Thyroid gland (tissue), 4 donors: ENCODE measurements at regions not wholly inside any gene's neighbourhood (a gene's known extent, or its start where the extent isn't known, plus 50 kb on each side); places are given as distances from the start of the nearest gene placed in this dataset.

Experiments used
- CTCF ChIP-seq, 6 experiments: fragments of 200-600 bp in 3 of 6; fragments of 450-650 bp in 3 of 6; sonication (generic) in 3 of 6; IDR thresholded peaks; one replicate each; pipeline ENCODE4 v1.5.1; 2016 to 2019; ENCODE audit warnings: antibody characterized with exemption in 6 of 6, mild to moderate bottlenecking in 2 of 6, inconsistent platforms in 1 of 6, moderate library complexity in 1 of 6
- POLR2A ChIP-seq, 2 donors: fragments of 450-650 bp; IDR thresholded peaks; one replicate each; pipeline ENCODE4 v1.6.1; 2017; ENCODE audit warnings: antibody characterized with exemption in 2 of 2, mild to moderate bottlenecking in 2 of 2, moderate library complexity in 1 of 2

GRCh38 chr1:106027871-106028270 lies 1028.6 kb upstream of the PRMT6 start:
- no peak for TF ChIP-seq POLR2A (IDR thresholded peaks at IDR 0.05)
- no peak for TF ChIP-seq CTCF (IDR thresholded peaks at IDR 0.05)
